ENCODE measurements at regions not wholly inside any gene's neighbourhood (a gene's known extent, or its start where the extent isn't known, plus 50 kb on each side); places are given as distances from the start of the nearest gene placed in this dataset.

- TF ChIP-seq CHD7 (IDR thresholded peaks at IDR 0.05; ENCODE audit: insufficient replicate concordance, low read length) (no peak), RAD21 (IDR thresholded peaks at IDR 0.05 in 1 of 2, conservative IDR thresholded peaks at IDR 0.05 in 1 of 2; ENCODE audit: low read depth in 2 of 2, low read length in 2 of 2) (no peak), YY1 (IDR thresholded peaks at IDR 0.05; ENCODE audit: low read depth, low read length) (no peak), POU5F1 (IDR thresholded peaks at IDR 0.05; ENCODE audit: low read depth, low read length) (no peak), TEAD4 (IDR thresholded peaks at IDR 0.05; ENCODE audit: low read depth, low read length) (no peak), HDAC2 (IDR thresholded peaks at IDR 0.05; ENCODE audit: borderline replicate concordance in 1 of 2, low read depth in 2 of 2, low read length in 2 of 2) (no peak), SAP30 (IDR thresholded peaks at IDR 0.05; ENCODE audit: insufficient read depth, insufficient replicate concordance, low read length) (no peak), CEBPB (IDR thresholded peaks at IDR 0.05; ENCODE audit: low read depth, low read length) (no peak), CBX5 (IDR thresholded peaks at IDR 0.05; ENCODE audit: low read depth, low read length) (no peak), MAFK (IDR thresholded peaks at IDR 0.05; ENCODE audit: low read depth, low read length) (no peak)
These were observed 61.9 kb upstream of the WAC start (continued) for GRCh38 chr10:28470873-28471651.

Data from H1 (cell line).